Fibroblast of peridontal ligament (primary cell): ENCODE measurements at regions not wholly inside any gene's neighbourhood (a gene's known extent, or its start where the extent isn't known, plus 50 kb on each side); places are given as distances from the start of the nearest gene placed in this dataset.

Experiments used
- DNase-seq: peaks from one replicate; pipeline ENCODE4 v3.0.0-alpha.2; 2010; ENCODE audit errors: extremely low read depth

- no peak for DNase-seq
These were observed 377.9 kb upstream of the ITGA1 start for GRCh38 chr5:52409835-52410234.

DNA sequence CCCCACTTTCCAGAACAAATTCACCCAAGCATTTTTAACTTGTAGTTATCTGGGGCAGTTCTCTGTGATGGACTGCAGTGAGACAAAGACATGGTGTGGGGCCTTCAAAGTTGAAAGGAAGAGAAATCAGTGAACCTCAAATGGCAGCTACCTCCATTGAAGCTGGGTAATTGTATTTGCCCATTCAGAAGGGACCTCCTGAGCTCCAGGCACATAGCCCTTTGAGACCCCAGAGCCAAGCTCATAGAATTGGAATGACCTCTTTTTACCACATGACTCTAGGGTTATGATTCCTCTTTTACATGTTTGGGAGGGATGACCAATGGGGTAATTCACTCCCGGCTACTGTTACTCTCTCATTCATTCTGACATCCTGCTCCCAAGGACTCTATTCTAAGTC is 368.4 kb upstream of the ITGA1 start:
- DNase-seq, result no peak

GRCh38 chr5:52427615-52428014 is 360.1 kb upstream of the ITGA1 start:
- no peak for DNase-seq

- no peak for DNase-seq
These were observed 358.7 kb upstream of the ITGA1 start for GRCh38 chr5:52428977-52429489.

DNA sequence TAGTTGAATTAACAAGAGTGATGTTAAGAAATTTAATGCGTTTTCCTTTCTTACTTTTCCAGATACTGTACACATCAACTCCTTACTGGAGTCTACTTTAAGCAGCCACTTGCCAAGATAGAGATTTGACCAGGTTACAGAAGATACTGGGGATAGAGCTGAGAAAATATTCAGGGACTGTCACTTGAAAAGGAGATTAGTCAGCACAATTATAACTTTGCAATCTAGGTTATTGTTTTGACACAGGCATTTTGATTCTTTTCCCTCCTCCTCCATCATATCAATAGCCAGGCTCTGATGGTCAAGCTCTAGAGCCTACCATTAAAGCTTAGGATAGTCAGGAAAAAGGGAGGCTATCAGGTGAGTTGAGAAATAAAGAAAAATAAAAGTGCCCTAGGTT is 345.9 kb upstream of the ITGA1 start:
- no peak for DNase-seq

DNA sequence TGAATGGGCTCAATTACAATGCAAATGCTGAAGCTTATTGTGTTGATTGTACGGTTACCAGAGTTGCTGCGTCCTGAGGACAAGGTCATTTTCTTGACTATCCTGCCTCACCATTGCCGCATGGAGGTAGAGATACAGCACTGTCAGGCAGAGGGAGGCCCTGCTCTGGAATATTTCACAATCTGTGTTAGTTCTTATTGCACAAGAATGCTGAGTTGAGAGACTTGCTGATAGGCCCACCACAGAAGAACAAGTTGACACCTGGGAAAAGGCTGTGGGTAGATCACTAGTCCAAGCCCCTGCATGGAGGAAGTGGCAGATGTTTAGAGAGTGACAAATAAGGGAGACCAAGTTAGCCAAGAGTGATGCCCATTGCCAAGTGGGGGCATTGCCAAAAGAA is 344.5 kb upstream of the ITGA1 start:
- no peak for DNase-seq

- no peak for DNase-seq
These were observed 339.6 kb upstream of the ITGA1 start for GRCh38 chr5:52448111-52448510.

- DNase-seq, result no peak
These were observed 338.2 kb upstream of the ITGA1 start for GRCh38 chr5:52449516-52449915.

GRCh38 chr5:52452098-52452497 is 335.6 kb upstream of the ITGA1 start:
- DNase-seq, result no peak

DNA sequence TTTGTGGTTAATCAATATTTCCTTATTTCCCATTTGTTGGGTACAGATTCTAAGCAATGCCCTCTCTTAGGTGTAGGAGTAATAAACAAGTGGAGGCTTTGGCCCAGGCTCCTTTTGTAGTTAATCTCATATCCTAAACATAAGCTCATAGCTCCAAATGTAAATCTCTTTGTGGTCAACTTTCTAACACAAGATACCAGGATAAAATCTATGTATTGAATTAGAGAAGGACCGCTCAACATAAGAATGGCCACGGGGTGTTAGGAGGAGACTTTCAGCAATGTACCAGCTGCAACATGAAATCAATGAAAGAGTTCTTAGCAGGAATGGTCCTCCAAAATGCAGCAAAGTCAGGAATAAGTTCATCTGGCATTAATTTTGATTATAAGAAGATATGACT is 334.5 kb upstream of the ITGA1 start:
- no peak for DNase-seq

- DNase-seq, result no peak
These were observed 331.8 kb upstream of the ITGA1 start for GRCh38 chr5:52455920-52456319.

- DNase-seq, result no peak
These were observed 329.9 kb upstream of the ITGA1 start for GRCh38 chr5:52457810-52458209.

GRCh38 chr5:52466113-52466512 is 321.6 kb upstream of the ITGA1 start:
- DNase-seq, result no peak

- no peak for DNase-seq
These were observed 320.8 kb upstream of the ITGA1 start for GRCh38 chr5:52466749-52467520.

DNA sequence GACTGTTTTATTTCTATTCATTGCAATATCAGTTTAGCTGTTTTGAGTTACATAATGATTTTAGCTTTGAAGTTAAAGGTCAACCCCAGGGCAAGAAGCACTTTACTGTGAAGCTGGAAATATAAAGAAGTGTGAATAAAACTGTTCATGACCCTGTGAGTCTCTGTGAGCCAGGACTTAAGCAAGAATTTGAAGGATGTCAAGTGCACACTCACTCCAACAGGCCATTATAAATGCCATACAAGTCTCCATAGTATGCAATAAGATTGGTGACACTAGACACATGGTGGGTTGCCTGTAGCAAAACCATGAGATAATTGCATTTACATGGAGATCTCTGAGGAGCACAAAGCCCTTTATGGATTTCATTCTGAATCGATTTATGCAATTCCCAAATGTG is 318.7 kb upstream of the ITGA1 start:
- DNase-seq, result no peak

GRCh38 chr5:52469420-52469819 is 318.3 kb upstream of the ITGA1 start:
- DNase-seq, result no peak

- no peak for DNase-seq
These were observed 317.9 kb upstream of the ITGA1 start for GRCh38 chr5:52469835-52470234.

DNA sequence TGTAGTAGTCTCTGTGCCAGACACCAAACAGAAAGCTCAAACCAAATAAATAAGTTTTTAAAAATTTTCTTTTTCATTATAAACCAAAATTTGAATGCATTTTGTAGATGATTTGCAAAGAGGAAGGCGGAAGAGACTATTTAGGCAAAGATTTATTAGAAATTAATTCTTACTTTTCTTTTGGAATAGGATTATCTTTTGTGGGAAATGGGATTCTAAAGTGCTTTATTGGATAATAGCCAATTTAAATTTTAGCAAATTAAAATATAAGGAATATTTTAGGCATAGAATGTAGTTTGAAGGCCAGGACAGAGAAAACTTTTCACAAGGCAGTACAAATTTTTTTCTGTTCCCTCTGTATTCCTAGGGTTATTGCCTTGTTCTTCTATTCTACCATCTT is 311.4 kb upstream of the ITGA1 start:
- no peak for DNase-seq

DNA sequence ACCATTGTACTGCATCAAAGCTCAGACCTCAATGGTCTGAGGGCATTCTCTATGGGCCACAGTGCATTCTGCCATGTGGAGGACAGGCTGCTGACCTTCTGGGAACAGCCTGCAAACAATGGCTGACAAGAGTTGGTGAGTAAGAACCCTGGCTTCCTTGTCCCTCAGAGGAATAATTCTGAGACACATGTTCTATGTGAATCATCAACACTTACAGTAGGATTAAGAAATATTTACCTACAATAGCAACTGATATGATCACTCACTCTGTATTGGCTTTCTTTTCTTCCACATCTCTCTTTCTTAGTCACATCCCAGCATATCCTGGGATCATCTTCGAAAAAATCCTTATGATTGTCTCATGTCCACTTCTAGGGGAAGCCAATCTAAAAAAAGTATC is 306.5 kb upstream of the ITGA1 start:
- no peak for DNase-seq

- DNase-seq, result no peak
These were observed 305.9 kb upstream of the ITGA1 start for GRCh38 chr5:52481851-52482250.

- DNase-seq, result no peak
These were observed 296.5 kb upstream of the ITGA1 start for GRCh38 chr5:52491071-52491787.

DNA sequence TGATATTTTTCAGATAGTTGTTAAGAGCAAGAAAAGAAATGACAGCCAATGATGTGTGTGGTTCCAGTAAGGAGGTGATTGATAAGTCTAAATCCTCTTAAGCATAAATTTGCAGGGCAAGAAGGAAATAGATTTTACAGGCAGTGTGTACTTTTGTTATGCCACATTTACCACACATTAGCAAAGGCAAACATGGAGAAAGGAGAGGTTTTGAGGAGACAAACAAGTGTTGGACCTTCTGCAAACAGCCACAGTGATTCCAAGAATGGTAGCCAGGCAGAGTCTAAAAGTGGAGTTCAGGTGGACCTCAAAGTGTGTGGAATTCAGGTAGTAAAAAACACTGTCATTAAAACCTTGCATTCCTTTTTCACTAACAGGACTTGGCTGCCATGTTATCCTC is 295.9 kb upstream of the ITGA1 start:
- DNase-seq, result no peak

DNA sequence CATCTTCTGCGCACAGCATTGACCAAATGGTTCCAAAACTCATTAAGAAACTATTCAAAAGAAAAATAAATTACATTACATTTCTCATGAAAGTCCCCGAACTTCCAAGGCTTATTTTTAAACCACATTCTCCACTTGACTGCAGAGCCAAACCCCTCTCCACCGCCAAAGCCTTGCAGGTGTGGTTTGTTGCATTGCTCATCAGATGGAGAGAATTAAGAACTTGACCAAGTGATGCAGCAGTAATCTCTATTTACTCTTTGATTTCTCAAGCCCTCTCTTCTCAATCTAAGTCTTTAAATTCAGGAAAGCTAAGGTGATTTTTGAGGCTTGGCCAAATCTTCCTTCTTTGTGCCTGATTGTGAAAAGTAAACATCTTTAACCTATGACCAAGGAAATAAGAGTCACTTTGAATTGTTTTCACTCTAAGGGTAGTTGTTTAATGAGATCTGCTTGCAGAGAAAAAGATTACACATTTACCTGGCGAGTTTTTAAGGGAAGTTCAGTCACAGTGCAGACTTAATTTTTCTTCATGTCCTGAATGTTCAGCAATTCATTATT is 290.5 kb upstream of the ITGA1 start:
- no peak for DNase-seq
